Parathyroid adenoma (tissue), 2 donors: ENCODE measurements at regions not wholly inside any gene's neighbourhood (a gene's known extent, or its start where the extent isn't known, plus 50 kb on each side); places are given as distances from the start of the nearest gene placed in this dataset.

Source experiments
- H2AFZ ChIP-seq: fragments of 300-600 bp; sonication (generic); one replicate; pipeline ENCODE4 v1.7.0; 2017; ENCODE audit warnings: antibody characterized with exemption, mild to moderate bottlenecking
- H3K27ac ChIP-seq: fragments of 300-600 bp; sonication (generic); one replicate; pipeline ENCODE4 v1.7.0; 2017
- H3K27me3 ChIP-seq: fragments of 300-600 bp; sonication (generic); one replicate; pipeline ENCODE4 v1.7.0; 2017; ENCODE audit warnings: low read length; ENCODE audit not compliant: control insufficient read depth, insufficient read depth
- H3K36me3 ChIP-seq: fragments of 300-600 bp; sonication (generic); one replicate; pipeline ENCODE4 v1.7.0; 2017; ENCODE audit warnings: low read length; ENCODE audit not compliant: control insufficient read depth, insufficient read depth
- H3K4me1 ChIP-seq: fragments of 300-600 bp; sonication (generic); one replicate; pipeline ENCODE4 v1.7.0; 2017; ENCODE audit warnings: control low read depth
- H3K4me2 ChIP-seq: fragments of 300-600 bp; sonication (generic); one replicate; pipeline ENCODE4 v1.7.0; 2017; ENCODE audit warnings: low read length
- H3K4me3 ChIP-seq: fragments of 300-600 bp; sonication (generic); one replicate; pipeline ENCODE4 v1.7.0; 2017; ENCODE audit warnings: low read depth, low read length
- H3K79me2 ChIP-seq: fragments of 300-600 bp; sonication (generic); one replicate; pipeline ENCODE4 v1.7.0; 2017; ENCODE audit warnings: control low read depth
- H3K9ac ChIP-seq: fragments of 300-600 bp; sonication (generic); one replicate; pipeline ENCODE4 v1.7.0; 2017; ENCODE audit warnings: mild to moderate bottlenecking
- H3K9me3 ChIP-seq: fragments of 300-600 bp; sonication (generic); one replicate; pipeline ENCODE4 v1.7.0; 2017; ENCODE audit warnings: low read length; ENCODE audit not compliant: control insufficient read depth
- CTCF ChIP-seq: fragments of 300-600 bp; sonication (generic); IDR thresholded peaks from one replicate; pipeline ENCODE4 v1.7.0; 2017; ENCODE audit warnings: antibody characterized with exemption, mild to moderate bottlenecking
- donor health status: primary hyperparathyroidism.

GRCh38 chr14:49134940-49135339, 451.2 kb downstream of the RPS29 start:
- no peak overlapping the region for H3K27ac ChIP-seq
- H3K27me3 ChIP-seq: no peaks in the 10 kb centered on the region
- H3K4me2 ChIP-seq: no peak overlapping the region
- no peaks in the 10 kb centered on the region for H3K4me1 ChIP-seq
- TF ChIP-seq CTCF: no peak
- H3K9ac ChIP-seq: no peak overlapping the region
- H3K79me2 ChIP-seq: no peaks in the 10 kb centered on the region
- no peak overlapping the region for H2AFZ ChIP-seq
- H3K9me3 ChIP-seq: no peaks in the 10 kb centered on the region
- H3K36me3 ChIP-seq: no peaks in the 10 kb centered on the region
- no peak overlapping the region for H3K4me3 ChIP-seq

GRCh38 chr14:49121246-49121645, 464.9 kb downstream of the RPS29 start:
- no peaks in the 10 kb centered on the region for H3K79me2 ChIP-seq
- no peaks in the 10 kb centered on the region for H3K9me3 ChIP-seq
- H3K36me3 ChIP-seq: no peaks in the 10 kb centered on the region
- no peak overlapping the region for H3K4me3 ChIP-seq
- H3K27me3 ChIP-seq: no peaks in the 10 kb centered on the region
- no peak for TF ChIP-seq CTCF
- no peak overlapping the region for H2AFZ ChIP-seq
- H3K27ac ChIP-seq: no peak overlapping the region
- H3K4me1 ChIP-seq: no peaks in the 10 kb centered on the region
- no peak overlapping the region for H3K9ac ChIP-seq
- H3K4me2 ChIP-seq: no peak overlapping the region

GRCh38 chr14:49114161-49114893, 471.9 kb downstream of the RPS29 start:
- Histone ChIP-seq H3K27ac (no peak overlapping the region), H3K36me3 (no peaks in the 10 kb centered on the region), H3K4me1 (no peaks in the 10 kb centered on the region), H3K79me2 (no peaks in the 10 kb centered on the region), H3K4me2 (no peak overlapping the region), H3K4me3 (no peak overlapping the region), H3K9me3 (no peaks in the 10 kb centered on the region), H3K27me3 (no peaks in the 10 kb centered on the region), H3K9ac (no peak overlapping the region), H2AFZ (no peak overlapping the region)
- TF ChIP-seq CTCF: no peak

GRCh38 chr14:49106741-49107667, 479.2 kb downstream of the RPS29 start:
- no peak overlapping the region for H3K27ac ChIP-seq

More at GRCh38 chr14:49106741-49107667, 479.2 kb downstream of the RPS29 start:
- Histone ChIP-seq H3K9me3 (no peaks in the 10 kb centered on the region), H3K4me2 (no peak overlapping the region), H3K4me3 (no peak overlapping the region), H3K79me2 (no peaks in the 10 kb centered on the region), H3K9ac (no peak overlapping the region), H3K4me1 (no peaks in the 10 kb centered on the region), H3K36me3 (no peaks in the 10 kb centered on the region), H3K27me3 (no peaks in the 10 kb centered on the region), H2AFZ (no peak overlapping the region)
- TF ChIP-seq CTCF: no peak
